ENCODE measurements at regions not wholly inside any gene's neighbourhood (a gene's known extent, or its start where the extent isn't known, plus 50 kb on each side); places are given as distances from the start of the nearest gene placed in this dataset.

- ATAC-seq (no peak), FAIRE-seq (no peak), DNase-seq (ENCODE audit: low read depth, low spot score) (no peak)
- no TSS peak for BruUV-seq (replicated peaks)
- TF ChIP-seq TARDBP (IDR thresholded peaks at IDR 0.05; ENCODE audit: borderline replicate concordance) (no peak), POU2F2 (IDR thresholded peaks at IDR 0.05; ENCODE audit: borderline replicate concordance, low read depth, low read length) (no peak), SPI1 (IDR thresholded peaks at IDR 0.05; ENCODE audit: borderline replicate concordance, insufficient read depth, low read depth, low read length) (no peak), MXI1 (IDR thresholded peaks at IDR 0.05; ENCODE audit: low read depth, low read length) (no peak), ASH2L (IDR thresholded peaks at IDR 0.05; ENCODE audit: borderline replicate concordance, low read depth) (no peak), HDGF (IDR thresholded peaks at IDR 0.05) (no peak), SIX5 (IDR thresholded peaks at IDR 0.05; ENCODE audit: low read depth, low read length, severe bottlenecking) (no peak), SIN3A (IDR thresholded peaks at IDR 0.05; ENCODE audit: low read depth, low read length) (no peak), CBFB (IDR thresholded peaks at IDR 0.05; ENCODE audit: low read depth) (no peak), BCL11A (IDR thresholded peaks at IDR 0.05; ENCODE audit: low read depth, low read length) (no peak), MEF2A (IDR thresholded peaks at IDR 0.05; ENCODE audit: insufficient read depth, low read depth, low read length) (no peak), POLR2AphosphoS5 (IDR thresholded peaks at IDR 0.05; ENCODE audit: low read length) (no peak), SUZ12 (IDR thresholded peaks at IDR 0.05; ENCODE audit: unreplicated experiment) (no peak), PML (IDR thresholded peaks at IDR 0.05; ENCODE audit: low read length) (no peak), CHD2 (IDR thresholded peaks at IDR 0.05; ENCODE audit: borderline replicate concordance, low read depth, low read length) (no peak), RELA (IDR thresholded peaks at IDR 0.05; ENCODE audit: borderline replicate concordance, partially characterized antibody) (no peak), CTCF (IDR thresholded peaks at IDR 0.05 in 2 of 3, conservative IDR thresholded peaks at IDR 0.05 in 1 of 3; ENCODE audit: control insufficient read depth in 2 of 3, extremely low read depth in 1 of 3, insufficient read depth in 1 of 3, low read depth in 3 of 3, low read length in 3 of 3) (no peak)
- TF ChIP-seq, protein P1, sequence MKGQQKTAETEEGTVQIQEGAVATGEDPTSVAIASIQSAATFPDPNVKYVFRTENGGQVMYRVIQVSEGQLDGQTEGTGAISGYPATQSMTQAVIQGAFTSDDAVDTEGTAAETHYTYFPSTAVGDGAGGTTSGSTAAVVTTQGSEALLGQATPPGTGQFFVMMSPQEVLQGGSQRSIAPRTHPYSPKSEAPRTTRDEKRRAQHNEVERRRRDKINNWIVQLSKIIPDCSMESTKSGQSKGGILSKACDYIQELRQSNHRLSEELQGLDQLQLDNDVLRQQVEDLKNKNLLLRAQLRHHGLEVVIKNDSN (IDR thresholded peaks at IDR 0.05; ENCODE audit: borderline replicate concordance, extremely low read length, insufficient read depth, low read depth, low read length): no peak
- TF ChIP-seq, protein P2, sequence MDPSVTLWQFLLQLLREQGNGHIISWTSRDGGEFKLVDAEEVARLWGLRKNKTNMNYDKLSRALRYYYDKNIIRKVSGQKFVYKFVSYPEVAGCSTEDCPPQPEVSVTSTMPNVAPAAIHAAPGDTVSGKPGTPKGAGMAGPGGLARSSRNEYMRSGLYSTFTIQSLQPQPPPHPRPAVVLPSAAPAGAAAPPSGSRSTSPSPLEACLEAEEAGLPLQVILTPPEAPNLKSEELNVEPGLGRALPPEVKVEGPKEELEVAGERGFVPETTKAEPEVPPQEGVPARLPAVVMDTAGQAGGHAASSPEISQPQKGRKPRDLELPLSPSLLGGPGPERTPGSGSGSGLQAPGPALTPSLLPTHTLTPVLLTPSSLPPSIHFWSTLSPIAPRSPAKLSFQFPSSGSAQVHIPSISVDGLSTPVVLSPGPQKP (IDR thresholded peaks at IDR 0.05; ENCODE audit: low read depth, low read length): no peak
- TF ChIP-seq, protein P3, sequence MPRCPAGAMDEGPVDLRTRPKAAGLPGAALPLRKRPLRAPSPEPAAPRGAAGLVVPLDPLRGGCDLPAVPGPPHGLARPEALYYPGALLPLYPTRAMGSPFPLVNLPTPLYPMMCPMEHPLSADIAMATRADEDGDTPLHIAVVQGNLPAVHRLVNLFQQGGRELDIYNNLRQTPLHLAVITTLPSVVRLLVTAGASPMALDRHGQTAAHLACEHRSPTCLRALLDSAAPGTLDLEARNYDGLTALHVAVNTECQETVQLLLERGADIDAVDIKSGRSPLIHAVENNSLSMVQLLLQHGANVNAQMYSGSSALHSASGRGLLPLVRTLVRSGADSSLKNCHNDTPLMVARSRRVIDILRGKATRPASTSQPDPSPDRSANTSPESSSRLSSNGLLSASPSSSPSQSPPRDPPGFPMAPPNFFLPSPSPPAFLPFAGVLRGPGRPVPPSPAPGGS (IDR thresholded peaks at IDR 0.05; ENCODE audit: borderline replicate concordance, insufficient read depth, low read depth, low read length, poor library complexity, severe bottlenecking): no peak
- Histone ChIP-seq H3K9me3 (replicated peaks; ENCODE audit: control insufficient read depth, insufficient read depth, low read length) (no peaks in the 10 kb centered on the region; the same call in 2 of the 3 replicates), H3K4me1 (ENCODE audit: control insufficient read depth, insufficient read depth, low read length) (0 out of 2 replicates have a peak, but pooled peaks cover 5% of the 10 kb centered on the region), H3K36me3 (ENCODE audit: control insufficient read depth in 2 of 2, insufficient read depth in 2 of 2, low read length in 1 of 2) (no peaks in the 10 kb centered on the region), H3K9ac (ENCODE audit: control insufficient read depth, insufficient read depth, low read length) (no peak overlapping the region), H4K20me1 (ENCODE audit: control insufficient read depth, insufficient read depth) (no peaks in the 10 kb centered on the region), H3K4me3 (no peak overlapping the region), H3K4me2 (ENCODE audit: control insufficient read depth, insufficient read depth) (no peak overlapping the region), H3K27ac (ENCODE audit: control insufficient read depth, insufficient read depth) (no peak overlapping the region), H2AFZ (ENCODE audit: control insufficient read depth, low read depth, low read length) (no peak overlapping the region), H3K79me2 (ENCODE audit: control insufficient read depth, insufficient read depth, low read length) (no peaks in the 10 kb centered on the region), H3K27me3 (replicated peaks in 1 of 2; ENCODE audit: control insufficient read depth in 2 of 2, insufficient read depth in 2 of 2, low read length in 1 of 2) (no peaks in the 10 kb centered on the region; a peak in 1 of 4 replicates)
- in situ Hi-C loops (cut with MboI) (no loop called here), intact Hi-C loops (cut with micrococcal nuclease; ENCODE audit: unreplicated experiment) (no loop called here)
- ChIA-PET POLR2A (no interaction called here), CTCF (interaction anchor here (1.2 to 1.5 kb wide), 3 partner anchors 9 to 229 kb away, joined by 3 to 5 read pairs (median 4); no protein-coding TSS in a partner anchor), SMC1A (ENCODE audit: uncharacterized antibody, unreplicated experiment) (interaction anchor here (0.9 to 1.3 kb wide), 5 partner anchors 13 to 108 kb away, joined by 3 read pairs; no protein-coding TSS in a partner anchor), RAD21 (ENCODE audit: unreplicated experiment) (no interaction called here)
- WGBS (ENCODE audit: insufficient coverage, insufficient replicate concordance, low lambda C conversion rate, missing lambda C conversion rate): 39% methylated on average over 3 of the region's 3 CpGs
These were observed 70.8 kb upstream of the PDZD8 start for GRCh38 chr10:117445992-117446391.
